GM19240 (cell line): ENCODE measurements at regions not wholly inside any gene's neighbourhood (a gene's known extent, or its start where the extent isn't known, plus 50 kb on each side); places are given as distances from the start of the nearest gene placed in this dataset.

ENCODE experiments used
- DNase-seq: peaks from one replicate; pipeline ENCODE4 v3.0.0; 2011; ENCODE audit warnings: low spot score; ENCODE audit not compliant: insufficient read length

DNA sequence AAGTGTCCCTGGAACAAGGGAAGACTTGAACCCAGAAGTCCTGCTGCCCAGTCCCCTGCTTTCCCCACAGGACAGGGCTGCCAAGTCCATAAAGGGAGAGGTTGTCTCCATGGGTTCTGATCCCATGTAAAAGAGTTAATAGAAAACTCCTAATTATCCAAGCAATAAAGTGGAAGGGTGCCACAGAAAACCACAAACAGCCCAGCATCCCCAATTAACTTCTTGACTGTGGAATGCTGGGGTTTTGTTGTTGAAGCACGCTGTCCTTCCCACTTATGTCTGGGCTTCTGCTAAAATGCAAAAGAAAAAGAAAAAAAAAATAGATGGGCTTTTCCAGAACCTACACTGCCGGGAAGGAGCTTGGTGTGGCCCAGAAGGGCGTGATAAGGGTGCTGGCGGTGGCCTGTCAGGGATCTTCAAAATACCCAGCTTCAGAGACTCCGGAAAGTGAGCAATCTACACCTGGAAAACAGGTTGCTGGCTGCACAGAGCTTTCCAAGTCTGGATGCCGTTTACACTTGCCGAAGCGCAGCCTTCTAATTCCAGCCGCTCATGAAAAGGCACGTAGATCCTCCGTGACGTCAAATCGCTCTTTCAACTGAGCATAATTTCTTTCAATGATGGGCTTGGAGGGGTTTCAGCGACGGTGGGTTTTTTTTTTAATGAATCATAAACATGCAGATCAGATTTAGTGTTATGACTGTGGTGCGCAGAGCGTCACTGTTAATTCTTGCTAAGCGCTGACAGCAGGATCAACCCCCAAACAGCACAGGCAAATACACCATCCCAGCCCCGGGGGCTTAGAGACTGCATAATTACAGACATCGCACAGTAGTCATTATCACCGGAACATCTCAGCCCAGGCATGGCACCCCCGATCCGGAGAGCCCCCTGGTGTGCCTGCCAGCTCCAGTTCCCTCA lies 197.6 kb downstream of the BCOR start:
- no peak for DNase-seq

DNA sequence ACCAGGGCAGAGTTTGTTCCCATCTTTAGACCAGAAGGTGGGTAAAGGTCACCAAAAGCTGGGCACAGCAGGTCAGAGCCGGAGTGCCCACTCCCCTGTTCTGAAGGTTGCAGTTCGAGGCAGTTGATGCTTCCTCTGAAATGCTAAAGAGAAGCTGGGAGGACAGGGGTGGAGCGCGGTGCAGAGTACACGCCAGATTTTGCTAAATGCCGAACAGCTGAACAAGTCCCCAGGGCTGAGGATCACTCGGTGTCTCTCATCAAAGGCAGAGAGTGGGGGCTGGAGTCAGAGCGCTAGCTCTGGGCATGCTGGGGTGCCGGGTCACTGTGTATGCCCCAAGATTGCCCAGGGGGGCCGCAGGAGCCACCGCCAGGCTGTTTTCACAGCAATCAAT lies 197.0 kb downstream of the BCOR start:
- DNase-seq: no peak

DNA sequence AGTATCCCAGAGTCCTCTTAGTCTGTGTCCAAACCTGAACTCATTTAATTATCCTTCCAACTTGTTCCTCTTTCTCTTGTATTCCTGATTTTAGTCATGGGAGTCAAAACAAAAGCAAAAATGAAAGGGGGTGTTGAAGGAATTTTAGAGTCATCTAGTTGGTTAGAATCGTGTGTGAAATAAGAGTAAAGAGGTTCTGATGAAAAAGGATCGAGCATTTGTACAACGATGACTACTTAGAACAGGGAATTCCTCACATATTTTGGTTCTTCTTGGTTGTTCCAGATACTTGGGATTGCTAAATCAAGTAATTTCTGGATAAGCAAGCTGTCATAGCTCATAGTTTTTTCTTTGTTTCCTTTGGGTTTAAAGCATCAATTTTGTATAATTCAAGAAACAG lies 194.4 kb downstream of the BCOR start:
- DNase-seq: no peak

DNA sequence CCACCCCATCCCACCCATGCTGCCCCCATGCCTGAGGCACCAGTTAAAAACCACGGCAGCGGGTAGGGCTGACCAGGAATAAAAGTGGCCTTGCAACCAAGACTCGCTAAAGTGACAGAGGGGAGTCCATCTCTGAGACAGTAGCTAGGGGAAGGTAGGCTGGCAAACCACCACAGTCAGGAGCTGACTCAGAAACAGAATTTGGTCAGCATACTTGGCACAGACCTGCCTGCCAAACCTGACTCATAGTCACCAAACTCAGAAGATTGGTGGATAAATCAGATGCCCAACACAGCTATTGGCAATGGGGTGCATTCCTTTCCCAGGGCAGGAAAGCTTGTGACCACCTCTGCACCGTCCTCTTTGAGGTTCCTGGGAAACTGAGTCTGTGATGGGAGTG lies 193.8 kb downstream of the BCOR start:
- no peak for DNase-seq

DNA sequence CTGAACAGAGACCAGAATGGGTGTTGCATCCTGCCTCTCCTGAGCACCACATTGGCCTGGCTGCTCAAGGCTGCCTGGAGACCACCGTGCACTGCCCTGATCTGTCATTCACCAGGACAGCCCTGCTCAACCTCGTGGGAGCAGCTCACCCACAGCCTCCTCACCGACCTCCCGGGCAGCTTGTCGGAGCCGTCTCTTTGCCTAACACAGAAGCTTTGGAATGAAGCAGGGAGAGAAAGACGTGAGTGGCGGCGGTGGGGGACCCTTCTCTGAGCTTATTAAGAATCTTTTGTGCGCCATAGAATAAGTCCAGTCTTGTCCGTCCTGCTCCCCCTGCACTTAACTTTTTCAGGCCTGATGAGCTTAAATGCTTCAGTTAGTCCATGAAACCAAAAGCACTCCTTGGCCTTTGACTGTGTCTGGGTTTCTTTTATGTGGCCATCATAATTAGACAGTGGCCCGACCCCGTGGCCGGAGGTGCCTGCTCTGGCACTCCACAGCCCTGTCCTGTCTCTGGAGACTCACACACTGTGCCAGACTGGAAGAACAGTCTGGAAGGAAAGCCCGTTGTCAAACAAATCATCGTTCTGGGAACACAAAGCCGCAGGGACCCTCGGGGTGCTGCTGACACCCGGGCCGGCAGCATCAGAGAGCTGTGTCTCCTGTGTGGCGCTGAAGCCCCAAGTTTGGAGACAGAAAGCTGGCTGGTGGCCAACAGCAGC lies 192.8 kb downstream of the BCOR start:
- no peak for DNase-seq

DNA sequence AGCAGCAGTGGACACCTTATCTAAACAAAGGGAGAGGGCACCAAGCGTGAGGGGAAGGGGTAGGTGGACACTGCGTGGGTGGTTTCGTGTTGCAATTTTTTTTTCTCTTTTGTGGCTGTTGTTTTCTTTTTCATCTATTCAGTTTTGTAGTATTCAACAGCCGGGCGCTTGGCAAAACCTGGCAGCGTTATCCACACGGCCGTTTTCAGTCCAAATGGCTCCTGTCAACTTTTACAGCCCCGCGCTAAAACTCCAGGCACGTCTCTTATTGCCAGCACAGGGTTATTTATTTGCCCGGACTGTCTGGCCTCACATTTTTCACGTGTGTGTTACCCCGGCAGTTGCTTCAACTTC lies 192.2 kb downstream of the BCOR start:
- no peak for DNase-seq

DNA sequence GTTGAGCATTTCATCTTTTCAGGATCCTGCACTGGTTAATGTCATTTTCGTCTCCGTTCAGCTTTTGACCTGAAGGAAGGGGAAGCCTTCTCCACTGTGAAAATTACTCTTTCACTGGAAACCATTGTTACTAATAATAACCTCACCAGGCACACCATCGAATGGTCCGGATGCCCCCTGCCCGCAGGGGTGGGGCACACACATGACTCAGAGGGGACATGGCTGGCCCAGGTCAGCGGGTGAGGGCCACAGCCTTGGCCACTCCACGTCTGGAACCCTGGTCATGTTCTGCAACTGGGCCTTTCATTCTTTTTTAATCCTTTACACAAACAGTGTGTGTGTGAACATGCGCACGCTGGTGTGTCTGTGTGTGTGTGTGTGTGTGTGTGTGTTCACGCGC lies 191.8 kb downstream of the BCOR start:
- DNase-seq: no peak

DNA sequence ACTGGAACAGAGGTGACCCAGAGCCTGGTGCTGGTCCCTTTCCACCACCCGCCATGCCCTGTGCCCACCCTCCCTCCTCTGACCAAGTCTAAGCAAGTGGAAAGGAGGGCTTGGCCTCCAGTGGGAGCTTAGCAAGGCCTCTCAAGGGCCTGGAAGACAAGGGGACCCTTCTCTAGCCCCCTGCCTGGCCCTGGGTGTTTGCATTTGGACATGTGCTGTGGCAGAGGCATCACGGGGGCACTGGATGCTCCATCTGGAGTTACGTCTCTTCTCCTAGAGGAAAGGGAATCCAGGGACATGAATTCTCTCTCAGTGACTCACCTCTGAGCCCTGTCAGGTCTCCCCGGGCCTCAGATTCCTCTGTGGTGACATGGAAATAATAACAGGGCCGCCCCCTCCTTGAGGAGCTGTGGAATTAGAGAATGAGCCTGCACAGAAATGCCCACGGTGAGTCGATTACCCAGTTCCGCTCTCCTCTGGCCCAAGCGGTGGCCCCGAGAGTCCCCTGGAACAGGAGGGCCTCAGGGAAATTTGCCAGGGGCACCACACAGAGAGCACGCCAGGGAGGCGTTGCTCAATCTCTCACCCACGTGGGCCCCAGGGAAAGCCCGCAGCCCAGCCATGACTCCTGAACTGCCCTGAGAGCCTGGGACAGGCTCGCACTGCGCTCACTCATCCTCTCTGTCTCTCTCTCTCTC lies 189.6 kb downstream of the BCOR start:
- no peak for DNase-seq

DNA sequence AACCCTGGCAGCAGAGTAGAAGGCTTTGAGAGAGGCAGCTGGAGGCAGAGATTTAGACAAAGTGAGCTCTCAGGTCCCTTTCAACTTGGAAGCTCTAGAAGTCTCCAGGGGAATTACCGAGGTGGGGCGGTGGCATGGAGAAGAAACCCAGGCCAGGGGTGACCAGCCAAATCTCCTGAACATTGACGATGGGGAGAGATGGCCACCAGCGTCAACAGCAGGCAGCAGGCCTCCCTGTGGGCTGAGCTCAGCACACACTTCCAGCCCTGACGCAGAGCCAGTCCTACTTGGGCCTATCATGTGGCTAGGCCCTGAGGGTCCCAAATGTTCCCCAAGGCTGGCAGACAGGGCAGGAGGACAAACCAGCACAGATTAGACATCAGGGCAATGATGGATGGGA lies 187.8 kb downstream of the BCOR start:
- no peak for DNase-seq

DNA sequence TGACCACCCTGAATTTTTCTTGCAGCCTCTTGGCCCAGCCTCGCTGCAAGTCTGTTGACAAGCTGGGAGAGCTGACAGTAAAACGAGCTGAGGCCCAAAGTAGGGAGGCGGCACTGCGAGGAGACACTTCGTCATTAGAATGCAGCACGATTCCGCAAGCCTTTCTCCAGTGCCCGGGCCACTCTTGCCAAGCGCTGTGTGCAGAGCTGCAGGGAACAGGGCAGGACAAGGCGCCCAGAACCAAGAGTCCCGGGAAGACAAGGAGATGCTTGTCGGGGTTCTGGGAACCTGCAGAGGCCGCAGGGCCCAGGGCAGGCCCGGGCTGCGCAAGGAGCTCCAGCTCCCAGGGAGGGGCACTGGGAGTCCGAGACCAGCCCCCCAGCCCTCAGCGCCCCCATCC lies 187.1 kb downstream of the BCOR start:
- DNase-seq: no peak

DNA sequence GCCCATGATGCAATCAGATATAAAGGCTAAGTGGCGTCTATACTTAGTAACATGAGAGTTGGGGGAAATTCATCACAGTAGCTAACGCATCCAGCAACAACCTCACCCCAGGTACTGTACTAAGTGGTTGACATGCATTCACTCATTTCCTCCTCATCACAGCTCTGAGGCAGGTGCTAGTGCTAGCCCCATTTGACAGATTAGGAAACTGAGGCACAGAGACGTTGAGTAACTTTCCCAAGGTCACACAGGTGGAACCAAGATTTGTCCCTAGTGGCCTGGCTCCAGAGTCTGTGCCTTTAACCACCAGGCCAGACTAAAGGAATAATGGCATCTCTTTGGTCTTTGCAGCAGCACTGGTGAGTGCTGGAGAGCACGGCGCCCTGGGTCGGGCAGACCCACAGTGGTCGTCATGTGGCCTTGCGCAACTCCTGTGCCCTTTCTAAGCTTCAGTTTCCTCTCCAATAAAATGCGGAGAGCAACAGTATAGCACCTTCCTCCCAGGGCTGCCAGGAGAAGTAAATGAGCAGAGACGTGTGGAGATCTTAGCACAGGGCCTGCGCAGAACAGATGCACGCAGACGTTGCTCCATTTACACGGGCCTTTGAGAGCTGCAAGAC lies 186.4 kb downstream of the BCOR start:
- no peak for DNase-seq

DNA sequence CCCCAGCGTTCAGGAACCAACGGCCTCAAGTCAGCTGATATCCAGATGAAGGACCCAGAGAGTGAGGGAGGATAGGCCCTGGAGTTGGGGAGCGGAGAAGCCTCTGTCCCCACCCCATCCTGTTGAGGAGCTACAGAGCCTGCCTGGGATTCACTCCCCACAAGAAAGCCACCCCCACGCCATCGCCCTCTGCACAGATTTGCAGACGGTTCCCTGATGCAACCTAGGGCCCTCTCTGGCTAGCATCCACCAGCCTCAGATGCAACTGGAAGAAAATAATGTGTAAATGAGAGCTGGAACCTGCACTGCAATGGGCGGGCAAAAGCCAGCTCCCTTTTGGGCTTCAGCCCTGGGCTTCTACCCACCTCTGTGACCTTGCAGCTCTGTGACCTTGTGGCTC lies 185.6 kb downstream of the BCOR start:
- no peak for DNase-seq

DNA sequence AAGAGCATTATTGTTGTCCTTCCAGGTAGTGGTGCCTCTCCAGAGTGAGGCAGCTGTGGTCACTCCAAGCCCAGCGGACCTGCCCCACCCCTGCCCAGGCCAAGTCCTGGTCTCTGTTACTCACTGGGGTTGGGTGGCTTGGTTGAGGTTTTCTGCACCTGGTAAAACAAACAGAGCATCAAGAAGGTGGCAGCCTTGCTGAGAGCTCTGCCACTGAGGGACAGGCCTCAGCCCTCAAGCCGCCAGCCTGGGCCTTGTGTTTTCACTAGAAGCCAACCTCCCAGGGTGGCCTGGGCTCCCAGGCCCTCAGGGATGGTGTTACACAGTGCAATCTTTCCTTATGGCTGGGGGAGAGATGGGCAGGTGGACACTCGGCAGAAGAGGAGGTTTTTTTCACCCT lies 182.7 kb downstream of the BCOR start:
- DNase-seq: no peak

DNA sequence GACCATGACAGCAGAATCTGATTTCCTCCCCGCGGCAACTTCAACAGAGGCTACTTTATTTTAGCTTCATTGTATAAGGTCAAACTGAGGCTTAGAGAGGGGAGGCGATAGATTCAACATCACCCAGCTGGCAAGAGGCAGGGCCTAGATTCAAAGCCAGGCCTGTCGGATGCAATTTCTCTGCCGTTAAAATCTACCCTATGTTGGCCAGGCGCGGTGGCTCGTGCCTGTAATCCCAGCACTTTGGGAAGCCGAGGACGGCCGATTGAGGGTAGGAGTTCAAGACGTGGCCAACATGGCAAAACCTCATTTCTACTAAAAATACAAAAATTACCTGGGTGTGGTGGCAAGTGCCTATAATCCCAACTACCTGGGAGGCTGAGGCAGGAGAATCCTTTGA lies 182.2 kb downstream of the BCOR start:
- no peak for DNase-seq

DNA sequence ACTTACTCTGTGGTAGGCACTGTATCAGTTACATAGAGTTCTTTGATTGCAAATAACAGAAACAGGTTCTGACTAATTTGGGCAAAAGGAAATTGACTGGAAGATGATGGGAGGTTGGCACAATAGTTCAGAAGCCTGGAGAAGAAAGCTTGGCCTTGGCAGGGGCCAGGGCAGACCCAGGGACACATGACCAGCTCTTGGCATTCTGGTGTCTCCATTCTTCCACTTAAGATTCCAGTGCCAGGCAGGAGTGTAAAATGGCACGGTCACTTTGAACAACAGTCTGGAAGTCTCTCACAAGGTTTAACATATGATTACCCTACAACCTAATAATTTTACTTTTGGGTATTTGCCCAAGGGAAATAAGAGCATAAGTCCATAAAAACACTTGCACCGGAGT lies 175.9 kb downstream of the BCOR start:
- no peak for DNase-seq

DNA sequence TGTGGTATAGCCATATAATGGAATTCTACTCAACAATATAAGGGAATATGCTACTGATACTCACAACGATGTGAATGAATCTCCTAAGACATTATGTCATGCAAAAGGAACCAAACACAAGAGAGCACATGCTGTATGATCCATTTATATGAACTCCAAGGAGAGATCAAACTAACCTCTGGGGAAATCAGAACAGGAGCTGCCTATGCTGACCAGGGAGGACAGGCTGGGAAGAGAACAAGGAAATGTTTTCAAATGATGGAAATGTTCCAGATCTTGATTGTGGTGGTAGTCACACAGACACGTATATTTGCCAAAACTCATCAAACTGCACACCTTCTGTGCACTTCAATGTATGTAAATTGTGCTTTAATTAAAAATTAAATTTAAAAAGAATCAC lies 175.3 kb downstream of the BCOR start:
- no peak for DNase-seq

DNA sequence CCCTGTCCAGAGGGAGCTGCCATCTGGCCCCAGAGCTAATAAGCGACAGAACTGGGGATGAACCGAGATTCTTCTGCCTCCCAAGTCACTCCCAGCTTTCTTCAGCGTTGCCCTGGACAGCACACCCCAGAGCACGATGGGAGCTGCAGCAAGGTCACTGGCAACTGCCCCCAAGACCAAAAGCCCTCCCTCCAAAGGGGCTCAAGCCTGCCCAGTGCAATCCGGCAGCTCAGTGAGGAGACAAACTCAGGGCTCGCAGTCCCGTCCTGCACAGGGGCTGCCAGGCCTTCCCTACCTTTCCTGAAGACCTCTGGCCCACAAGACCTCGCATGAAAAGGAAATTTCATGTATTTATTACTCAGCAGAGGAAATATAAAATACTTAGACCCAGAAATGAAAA lies 174.8 kb downstream of the BCOR start:
- DNase-seq: no peak

DNA sequence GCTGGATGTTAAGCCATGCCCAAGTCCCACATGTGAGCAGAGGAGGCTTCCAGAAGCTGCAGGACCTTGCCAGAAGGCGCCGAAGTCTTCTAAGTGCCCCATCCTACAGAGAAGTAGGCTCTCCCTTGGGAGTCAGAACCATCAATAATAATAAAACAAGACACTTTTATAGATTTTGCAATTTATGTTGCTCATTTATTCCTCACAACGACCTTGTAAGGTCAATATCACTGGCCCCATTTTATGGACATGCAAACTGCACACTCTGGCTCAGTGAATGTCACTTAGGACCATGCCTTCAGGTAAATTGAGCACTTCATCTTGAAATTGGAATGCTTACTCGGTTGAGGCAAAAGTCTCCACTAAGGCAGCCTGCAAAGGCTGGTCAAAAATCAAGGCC lies 170.4 kb downstream of the BCOR start:
- no peak for DNase-seq

DNA sequence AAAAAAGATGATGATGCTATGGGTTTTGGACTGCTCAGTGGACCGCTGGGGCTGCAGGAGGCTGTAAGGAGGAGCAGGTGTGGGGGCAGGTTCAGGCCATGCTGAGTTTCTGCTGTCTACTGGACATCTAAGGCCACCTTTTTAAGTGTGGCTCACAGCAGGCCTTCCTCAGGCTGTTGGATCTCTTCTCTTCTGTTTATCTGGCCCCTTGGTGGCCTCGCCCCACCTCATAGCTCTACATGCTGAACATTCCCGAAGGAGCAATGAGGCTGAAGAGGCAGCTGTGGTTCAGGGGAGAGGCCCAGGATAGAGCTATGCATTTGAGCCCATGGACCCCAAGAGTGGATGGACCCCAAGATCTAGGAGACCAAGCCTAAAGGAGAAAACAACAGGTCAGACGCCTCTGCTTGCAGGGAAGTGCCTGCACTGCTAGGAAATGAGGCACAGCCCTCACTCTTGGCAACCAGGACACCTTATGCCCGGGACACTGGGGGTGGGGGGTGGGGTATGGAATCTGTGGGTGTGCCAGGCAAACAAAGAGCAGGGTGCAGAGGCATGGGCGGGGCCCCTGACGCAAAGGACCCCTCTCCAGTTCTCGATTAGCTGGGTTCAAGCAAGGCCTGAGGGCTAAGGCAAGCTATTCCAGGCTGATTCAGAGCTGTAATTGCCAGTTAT lies 168.9 kb downstream of the BCOR start:
- no peak for DNase-seq

DNA sequence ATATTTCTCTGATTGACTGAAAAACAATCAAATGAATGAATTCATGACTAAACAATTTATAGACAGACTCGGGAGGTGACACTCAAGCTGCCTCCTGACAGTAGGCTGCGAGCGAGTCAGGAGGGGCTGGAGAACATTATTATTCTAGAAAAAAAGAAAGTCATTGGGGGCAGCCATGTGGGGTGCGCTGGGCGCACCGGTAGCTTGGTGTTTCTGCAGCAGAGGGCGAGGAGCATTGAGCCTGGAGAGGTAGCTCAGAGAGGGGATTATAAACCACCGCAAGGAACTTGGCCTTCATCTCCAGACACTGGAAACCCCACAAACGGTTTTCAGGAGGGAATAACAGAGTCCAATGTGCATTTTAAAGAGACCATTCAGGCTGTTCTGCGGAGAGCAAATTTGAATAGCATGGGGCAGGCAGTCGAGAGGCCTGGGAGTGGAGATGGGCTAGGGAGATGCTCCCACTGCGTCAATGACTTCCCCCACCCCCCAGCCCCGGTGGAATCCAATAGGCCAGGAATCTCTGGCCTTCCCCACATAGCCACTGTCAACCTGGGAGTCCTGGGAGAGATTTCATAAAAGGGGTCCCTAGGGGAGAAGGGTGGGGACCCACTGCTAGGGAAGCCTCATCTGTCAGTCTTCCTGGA lies 168.3 kb downstream of the BCOR start:
- no peak for DNase-seq
